ENCODE measurements at regions not wholly inside any gene's neighbourhood (a gene's known extent, or its start where the extent isn't known, plus 50 kb on each side); places are given as distances from the start of the nearest gene placed in this dataset.
A peak's percentile ranks its signal among the peaks of the same experiment; 100 is the strongest.

DNA sequence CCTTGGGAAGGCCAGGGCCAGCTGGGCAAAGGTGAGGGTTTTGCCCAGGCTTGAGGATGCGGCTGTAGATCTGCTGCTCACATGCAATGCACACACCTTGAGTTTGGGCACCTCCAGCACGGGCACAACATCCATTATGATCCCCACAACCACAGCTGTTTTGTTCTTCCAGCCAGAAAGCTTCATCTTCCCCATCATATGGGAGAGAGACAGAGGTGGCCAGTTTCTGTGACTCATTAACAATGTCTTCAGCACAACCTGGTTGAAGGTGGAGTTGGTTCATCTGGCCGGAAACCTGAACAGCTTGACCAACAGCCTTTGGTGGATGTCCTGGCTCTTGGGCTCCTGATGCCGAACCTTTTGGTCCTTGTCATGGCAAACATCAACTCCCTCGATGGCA is 163.7 kb upstream of the CCND2 start:
- POLR2A ChIA-PET, result no interaction called here
- H3K27me3 ChIP-seq (ENCODE audit: control insufficient read depth, insufficient read depth, low read length), result peaks cover 6% of the 10 kb centered on the region
- H3K27ac ChIP-seq (ENCODE audit: low read depth, low read length), result no peak overlapping the region
- no peak for DNase-seq (ENCODE audit: low read depth, low spot score)
- no peaks in the 10 kb centered on the region for H3K9me3 ChIP-seq (ENCODE audit: control insufficient read depth, insufficient read depth, low read length)
- no peak overlapping the region for H3K4me3 ChIP-seq (ENCODE audit: low read depth, low read length)
- CTCF ChIA-PET, result interaction anchor here (0.7 to 6.4 kb wide), 2 partner anchors 155 to 167 kb away, joined by 3 to 41 read pairs; no protein-coding TSS in a partner anchor
- TF ChIP-seq, protein P1, sequence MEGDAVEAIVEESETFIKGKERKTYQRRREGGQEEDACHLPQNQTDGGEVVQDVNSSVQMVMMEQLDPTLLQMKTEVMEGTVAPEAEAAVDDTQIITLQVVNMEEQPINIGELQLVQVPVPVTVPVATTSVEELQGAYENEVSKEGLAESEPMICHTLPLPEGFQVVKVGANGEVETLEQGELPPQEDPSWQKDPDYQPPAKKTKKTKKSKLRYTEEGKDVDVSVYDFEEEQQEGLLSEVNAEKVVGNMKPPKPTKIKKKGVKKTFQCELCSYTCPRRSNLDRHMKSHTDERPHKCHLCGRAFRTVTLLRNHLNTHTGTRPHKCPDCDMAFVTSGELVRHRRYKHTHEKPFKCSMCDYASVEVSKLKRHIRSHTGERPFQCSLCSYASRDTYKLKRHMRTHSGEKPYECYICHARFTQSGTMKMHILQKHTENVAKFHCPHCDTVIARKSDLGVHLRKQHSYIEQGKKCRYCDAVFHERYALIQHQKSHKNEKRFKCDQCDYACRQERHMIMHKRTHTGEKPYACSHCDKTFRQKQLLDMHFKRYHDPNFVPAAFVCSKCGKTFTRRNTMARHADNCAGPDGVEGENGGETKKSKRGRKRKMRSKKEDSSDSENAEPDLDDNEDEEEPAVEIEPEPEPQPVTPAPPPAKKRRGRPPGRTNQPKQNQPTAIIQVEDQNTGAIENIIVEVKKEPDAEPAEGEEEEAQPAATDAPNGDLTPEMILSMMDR (IDR thresholded peaks at IDR 0.05; ENCODE audit: low read depth, low read length), result no peak

DNA sequence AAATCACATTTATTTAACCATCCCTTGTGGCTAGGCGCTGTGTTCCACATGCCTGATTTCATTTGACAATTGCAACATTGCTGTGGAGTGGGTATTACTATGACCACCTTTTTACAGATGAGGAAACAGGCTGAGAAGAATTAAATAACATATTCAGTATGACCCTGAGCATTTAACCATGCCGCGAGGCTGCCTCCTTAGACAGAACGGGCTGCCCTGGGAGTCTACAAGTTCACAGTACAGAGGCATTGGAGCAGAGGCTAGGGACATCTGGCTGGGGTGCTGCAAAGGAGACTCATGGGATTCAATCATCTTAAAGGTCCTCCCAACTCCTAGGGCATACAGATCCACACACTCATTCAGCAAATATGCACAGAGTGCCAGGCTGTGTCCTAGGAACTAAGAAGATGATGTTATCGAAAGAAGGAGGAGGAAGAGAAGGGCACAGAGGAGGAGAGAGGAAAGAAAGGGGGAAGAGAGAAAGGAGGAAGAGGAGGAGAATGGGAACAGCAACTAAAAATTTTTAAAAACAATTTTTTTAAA is 164.7 kb upstream of the CCND2 start:
- no peak for DNase-seq (ENCODE audit: low read depth, low spot score)

DNA sequence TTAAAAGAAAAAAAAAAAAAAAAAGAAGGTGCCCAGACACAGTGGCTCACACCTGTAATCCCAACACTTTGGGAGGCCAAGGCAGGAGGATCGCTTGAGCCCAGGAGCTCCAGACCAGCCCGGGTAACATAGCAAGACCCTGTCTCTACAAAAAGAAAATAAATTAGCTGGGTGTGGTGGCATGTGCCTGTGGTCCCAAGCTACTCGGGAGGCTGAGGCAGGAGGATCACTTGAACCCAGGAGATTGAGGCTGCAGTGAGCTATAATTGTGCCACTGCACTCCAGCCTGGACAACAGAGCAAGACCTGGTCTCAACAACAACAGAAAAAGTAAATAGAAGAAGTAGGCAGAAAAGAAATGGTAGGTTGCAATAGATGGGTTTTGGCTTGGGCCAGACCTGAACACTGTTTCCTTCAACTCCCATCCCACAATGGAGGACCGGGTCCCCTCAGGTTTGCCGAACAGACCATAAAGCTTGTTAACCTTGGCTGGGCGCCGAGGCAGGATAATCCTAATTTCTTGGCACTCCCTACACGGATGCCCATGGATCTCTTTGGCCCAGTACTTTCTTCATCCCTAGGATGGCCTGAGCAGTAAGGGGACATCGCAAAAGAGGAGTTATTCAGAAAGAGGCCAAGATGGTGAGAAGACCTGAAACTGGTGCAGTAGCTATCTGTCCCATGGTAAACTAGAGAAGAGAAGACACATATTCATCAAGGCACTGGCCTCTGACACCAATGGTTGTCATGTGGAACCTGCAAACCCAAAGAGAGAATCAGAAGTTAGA is 165.5 kb upstream of the CCND2 start:
- Histone ChIP-seq H3K27me3 (ENCODE audit: control insufficient read depth, insufficient read depth, low read length) (peaks cover 3% of the 10 kb centered on the region), H3K9me3 (ENCODE audit: control insufficient read depth, insufficient read depth, low read length) (no peaks in the 10 kb centered on the region), H3K27ac (ENCODE audit: low read depth, low read length) (no peak overlapping the region), H3K4me3 (ENCODE audit: low read depth, low read length) (no peak overlapping the region)
- ChIA-PET POLR2A (interaction anchor here (0.6 kb wide), 1 partner anchor 160 kb away, joined by 3 read pairs; no protein-coding TSS in a partner anchor), CTCF (interaction anchor here (0.6 to 3.1 kb wide), 29 partner anchors 8 to 737 kb away, joined by 3 to 107 read pairs (median 4); no protein-coding TSS in a partner anchor)
- DNase-seq (ENCODE audit: low read depth, low spot score), result no peak
- TF ChIP-seq, protein P1 (IDR thresholded peaks at IDR 0.05; ENCODE audit: low read depth, low read length), result no peak

More for the DNA sequence above, 164.7 kb upstream of the CCND2 start:
- peaks cover 6% of the 10 kb centered on the region for H3K27me3 ChIP-seq (ENCODE audit: control insufficient read depth, insufficient read depth, low read length)
- no peak overlapping the region for H3K27ac ChIP-seq (ENCODE audit: low read depth, low read length)
- POLR2A ChIA-PET, result no interaction called here
- no peak overlapping the region for H3K4me3 ChIP-seq (ENCODE audit: low read depth, low read length)
- CTCF ChIA-PET, result interaction anchor here (3.1 kb wide), 1 partner anchor 169 kb away, joined by 107 read pairs; no protein-coding TSS in a partner anchor
- TF ChIP-seq, protein P1 (IDR thresholded peaks at IDR 0.05; ENCODE audit: low read depth, low read length), result no peak
- H3K9me3 ChIP-seq (ENCODE audit: control insufficient read depth, insufficient read depth, low read length), result no peaks in the 10 kb centered on the region

DNA sequence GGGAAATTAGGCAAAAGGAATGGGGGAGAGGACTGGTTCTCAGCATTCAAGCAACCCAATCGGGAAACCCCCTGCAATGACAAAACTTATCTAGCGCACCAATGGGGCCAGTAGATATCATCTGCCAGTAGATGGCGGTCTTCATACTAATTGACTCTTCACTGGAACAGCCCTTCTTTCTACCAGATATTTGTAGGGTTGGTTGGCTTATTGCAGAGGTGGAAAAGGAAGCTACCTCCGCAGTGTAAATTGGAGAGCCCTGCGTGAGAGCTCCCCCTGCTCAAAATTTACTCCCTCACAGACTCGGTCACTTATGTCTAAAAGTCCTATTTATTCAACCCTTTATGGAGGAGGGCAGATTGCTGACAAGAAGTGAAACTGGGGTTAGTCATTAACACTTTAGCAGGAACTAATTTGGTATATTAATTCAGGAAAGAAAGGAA is 166.1 kb upstream of the CCND2 start:
- CTCF ChIA-PET, result interaction anchor here (0.6 to 3.1 kb wide), 29 partner anchors 9 to 738 kb away, joined by 3 to 107 read pairs (median 4); no protein-coding TSS in a partner anchor
- no peak overlapping the region for H3K4me3 ChIP-seq (ENCODE audit: low read depth, low read length)

More for the DNA sequence above, 166.1 kb upstream of the CCND2 start:
- POLR2A ChIA-PET, result no interaction called here
- Histone ChIP-seq H3K27me3 (ENCODE audit: control insufficient read depth, insufficient read depth, low read length) (peaks cover 3% of the 10 kb centered on the region), H3K27ac (ENCODE audit: low read depth, low read length) (no peak overlapping the region), H3K9me3 (ENCODE audit: control insufficient read depth, insufficient read depth, low read length) (no peaks in the 10 kb centered on the region)
- DNase-seq (ENCODE audit: low read depth, low spot score), result peak; percentile 8
- TF ChIP-seq, protein P1 (IDR thresholded peaks at IDR 0.05; ENCODE audit: low read depth, low read length), result peak; percentile 75

Data from AG04450 (cell line).